Head of caudate nucleus (tissue), 42 donors: ENCODE measurements at regions not wholly inside any gene's neighbourhood (a gene's known extent, or its start where the extent isn't known, plus 50 kb on each side); places are given as distances from the start of the nearest gene placed in this dataset.
A peak's percentile ranks its signal among the peaks of the same experiment; 100 is the strongest.
"Not testable (repeated sequence)": the region's sequence is repeated elsewhere in the genome, so short reads cannot be mapped to it uniquely, and the experiment has no call there.

Experiments used
- DNase-seq, 42 donors: peaks; one replicate each; pipeline versions ENCODE4 v3.0.0 to v3.0.0-alpha.2; 2020 to 2021; ENCODE audit warnings: mixed read lengths in 7 of 42
- intact Hi-C: fragments of 100-400 bp; cut with DNase I; formaldehyde crosslinking; loops from one replicate; pipeline ENCODE4 v1.15.0; 2022

DNA sequence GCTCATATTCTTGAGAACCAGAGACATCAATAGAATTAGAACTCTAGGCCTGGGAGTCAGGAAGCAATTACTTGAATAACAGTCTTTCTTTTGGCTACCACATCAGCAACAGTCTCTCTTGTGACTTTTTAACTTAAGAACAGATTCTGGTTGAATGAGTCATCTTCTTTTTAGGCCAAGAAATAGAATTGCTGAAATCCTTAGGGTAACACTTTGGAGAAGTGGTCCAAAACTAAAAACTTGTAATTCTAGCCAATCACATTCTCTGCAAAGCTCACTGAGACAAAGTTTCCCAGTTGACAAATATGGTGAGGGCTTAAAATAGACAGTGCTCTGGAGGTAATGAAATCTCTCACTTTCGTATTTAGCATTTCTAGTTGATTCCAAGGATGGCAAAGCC, 238.0 kb downstream of the SHOX2 start:
- DNase-seq = no peak
- intact Hi-C loops = no loop called here

DNA sequence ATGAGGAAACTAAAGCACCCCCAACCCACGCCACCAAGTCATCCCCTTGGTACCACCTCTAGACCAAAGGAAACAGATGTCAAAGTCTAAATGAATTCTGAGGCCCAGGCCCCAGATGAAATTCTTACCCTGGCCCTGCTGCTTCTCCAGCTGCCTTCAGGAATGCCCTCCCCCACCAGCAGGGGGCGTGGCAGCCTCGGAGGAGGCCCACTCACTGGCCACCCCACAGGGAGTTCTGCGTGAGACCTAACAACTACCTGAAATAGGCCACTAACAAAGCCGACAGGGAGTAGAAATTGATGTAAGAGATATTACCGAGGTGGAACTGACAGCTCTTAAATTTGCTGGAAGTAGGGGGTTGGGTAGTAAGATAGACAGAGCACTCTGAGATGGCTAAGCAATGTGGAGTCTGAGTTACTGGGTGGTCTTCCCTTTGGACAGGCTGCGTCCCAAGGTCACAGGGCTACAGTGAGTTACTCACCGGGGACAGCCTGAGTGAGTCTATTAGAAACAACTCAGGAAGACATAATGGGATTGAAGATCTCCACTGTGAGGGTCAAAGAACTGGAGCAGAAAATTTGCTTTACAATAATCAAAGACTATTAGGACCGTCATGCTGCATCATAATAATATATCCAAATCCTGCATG, 240.7 kb downstream of the SHOX2 start:
- intact Hi-C loops = no loop called here
- DNase-seq = peak in 4 of 42 donors; percentile 2 to 34 (median 24)

DNA sequence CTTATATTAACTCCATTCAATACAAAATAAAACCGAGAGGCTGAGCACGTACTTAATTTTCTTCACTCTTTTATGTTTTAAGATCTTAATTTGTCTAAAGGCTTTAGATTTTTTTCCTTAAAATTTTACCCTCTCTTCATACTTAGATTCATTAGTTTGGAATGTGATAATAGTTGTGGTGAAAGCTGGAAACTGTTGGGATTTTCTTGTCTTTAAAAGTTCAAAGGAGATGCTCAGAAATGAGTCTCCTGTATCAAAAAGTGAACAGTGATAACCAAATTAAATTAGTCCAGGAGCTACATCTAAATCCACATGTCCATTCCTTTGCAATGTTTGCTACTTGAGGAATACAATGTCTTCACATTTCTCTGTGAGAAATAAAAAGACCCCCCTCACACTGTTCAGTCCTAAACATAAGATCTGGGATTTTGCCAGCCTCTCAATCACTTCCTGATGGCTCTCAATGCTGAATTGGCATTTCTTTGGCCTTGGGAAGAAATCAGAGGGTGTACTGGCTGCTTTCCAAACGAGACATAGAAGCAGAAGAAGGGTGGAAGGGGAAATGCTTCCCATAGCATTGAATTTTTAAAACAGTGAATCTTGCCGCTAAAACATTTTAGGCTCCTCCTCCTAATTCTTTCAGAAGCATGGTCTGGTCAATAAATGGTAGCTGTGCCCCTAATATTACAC, 245.0 kb downstream of the SHOX2 start:
- intact Hi-C loops = no loop called here
- no peak for DNase-seq

DNA sequence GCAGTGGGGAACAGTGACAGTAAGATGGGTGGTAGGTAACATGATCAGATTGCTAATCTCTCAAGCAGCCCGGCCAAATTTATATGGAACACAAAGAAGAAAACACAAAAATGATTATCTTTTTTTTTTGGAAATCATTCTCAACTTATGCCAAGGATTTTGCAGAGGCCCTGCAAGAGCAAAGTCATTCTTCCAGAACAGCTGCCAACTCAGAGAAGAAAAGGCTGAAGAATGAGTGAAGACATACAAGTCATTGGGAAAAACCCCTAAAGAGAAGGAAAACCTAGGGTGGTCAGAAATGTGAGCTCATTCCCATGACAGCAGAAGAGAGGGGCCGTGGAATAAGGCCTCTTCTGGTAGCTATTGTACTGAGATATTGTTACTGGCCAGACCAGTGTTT, 246.7 kb downstream of the SHOX2 start:
- DNase-seq = no peak
- intact Hi-C loops = no loop called here

GRCh38 chr3:157858821-157859220, 247.4 kb downstream of the SHOX2 start:
- no peak for DNase-seq
- intact Hi-C loops = no loop called here

DNA sequence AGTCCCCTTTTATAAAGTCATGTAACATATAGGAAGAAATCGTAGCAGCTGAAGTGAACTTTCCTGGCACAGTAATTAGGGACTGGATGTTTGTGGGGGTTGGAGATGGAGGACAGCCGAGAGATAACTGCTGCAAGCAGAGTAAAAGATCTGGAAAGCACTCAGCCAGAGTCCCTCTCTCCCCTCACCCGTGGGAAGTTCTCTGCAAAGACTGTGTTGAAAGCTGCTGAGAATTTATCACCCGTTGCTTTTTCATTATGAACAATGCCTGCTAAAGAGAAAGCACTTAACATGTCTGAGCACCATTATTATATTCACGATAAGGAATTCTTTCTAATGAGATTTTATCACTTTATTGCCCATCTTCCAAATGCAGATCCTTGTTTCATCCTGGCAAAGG, 248.8 kb downstream of the SHOX2 start:
- intact Hi-C loops = no loop called here
- DNase-seq = no peak

DNA sequence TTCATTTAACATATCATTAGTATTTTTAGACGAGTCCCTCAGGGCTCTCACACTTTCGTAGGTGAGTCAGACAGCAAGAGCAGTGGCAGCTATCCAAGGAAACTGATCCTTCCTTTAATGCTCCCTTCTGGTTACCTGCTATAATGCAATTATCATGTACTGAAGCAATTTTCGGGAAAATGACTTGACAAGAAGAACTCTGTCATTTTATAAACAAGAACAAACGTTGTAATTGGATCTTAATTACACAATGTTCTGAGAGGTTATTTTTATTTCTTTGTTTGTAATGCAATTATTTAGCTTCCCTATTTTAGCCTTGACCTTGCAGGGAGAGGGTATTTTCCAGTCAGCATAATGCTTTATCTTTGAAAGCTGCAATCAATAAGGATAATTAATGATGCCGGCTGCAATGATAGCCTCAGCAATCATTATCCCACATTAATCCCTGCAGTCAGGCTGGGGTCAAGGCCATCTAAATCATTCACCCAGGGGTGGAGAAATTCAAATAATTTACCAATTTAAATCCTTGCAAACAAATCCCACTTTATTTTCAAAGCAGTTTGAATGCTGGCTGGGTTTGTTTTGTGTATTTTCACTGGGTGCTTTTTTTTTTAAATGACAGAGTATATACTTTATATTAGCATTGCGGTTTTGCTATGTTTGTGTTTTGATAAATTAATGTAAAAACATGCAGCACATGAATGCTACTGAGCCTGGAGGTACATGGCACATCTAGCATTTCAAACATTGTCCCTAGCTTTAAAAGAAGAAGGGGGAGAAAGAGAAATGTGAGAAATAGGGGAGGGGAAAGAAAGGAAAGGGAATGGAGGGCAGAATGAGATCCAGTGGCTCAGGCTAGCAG, 249.9 kb downstream of the SHOX2 start:
- DNase-seq = no peak
- intact Hi-C loops = no loop called here

- DNase-seq, intact Hi-C loops: not testable (repeated sequence)
These were observed 260.4 kb downstream of the SHOX2 start for GRCh38 chr3:157845839-157846238.

- DNase-seq = no peak
- intact Hi-C loops = no loop called here
These were observed 261.2 kb downstream of the SHOX2 start for GRCh38 chr3:157844800-157845565.

DNA sequence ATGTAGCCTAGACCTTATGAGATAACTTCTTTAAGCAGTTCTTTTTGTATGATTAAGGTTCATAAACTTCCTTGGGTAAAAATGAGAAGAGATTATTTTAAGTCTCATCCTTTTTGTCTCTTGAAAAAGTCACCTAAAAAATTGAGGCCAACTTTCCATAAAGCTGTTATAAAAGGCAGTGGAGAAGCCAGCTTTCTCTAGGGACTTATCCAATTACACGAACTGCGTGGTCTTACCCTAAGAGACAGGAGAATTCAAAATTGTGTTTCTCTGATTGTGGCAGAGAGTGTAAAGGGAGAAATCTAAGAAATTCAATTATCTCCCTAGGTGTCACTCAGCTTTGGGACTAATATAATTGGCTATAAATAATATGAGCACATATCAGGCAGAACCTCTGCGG, 262.0 kb downstream of the SHOX2 start:
- intact Hi-C loops = no loop called here
- DNase-seq = no peak

DNA sequence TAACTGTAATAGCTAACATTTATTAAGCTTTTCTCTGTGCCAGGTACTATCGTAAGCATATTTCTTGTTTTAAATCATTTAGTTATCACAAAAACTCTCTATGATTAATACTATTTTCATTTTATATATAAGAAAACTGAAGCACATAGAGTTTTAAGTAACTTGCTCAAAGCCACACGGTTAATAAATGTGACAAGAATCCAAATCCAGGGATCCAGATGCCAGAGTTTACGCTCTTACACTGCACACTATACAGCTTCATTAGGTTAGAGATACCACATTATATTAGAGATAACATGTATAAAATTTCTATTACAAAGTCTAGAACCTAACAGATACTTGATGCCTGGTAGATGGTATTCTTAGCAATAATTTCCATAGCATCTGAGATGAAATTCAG, 265.2 kb downstream of the SHOX2 start:
- intact Hi-C loops = no loop called here
- no peak for DNase-seq

DNA sequence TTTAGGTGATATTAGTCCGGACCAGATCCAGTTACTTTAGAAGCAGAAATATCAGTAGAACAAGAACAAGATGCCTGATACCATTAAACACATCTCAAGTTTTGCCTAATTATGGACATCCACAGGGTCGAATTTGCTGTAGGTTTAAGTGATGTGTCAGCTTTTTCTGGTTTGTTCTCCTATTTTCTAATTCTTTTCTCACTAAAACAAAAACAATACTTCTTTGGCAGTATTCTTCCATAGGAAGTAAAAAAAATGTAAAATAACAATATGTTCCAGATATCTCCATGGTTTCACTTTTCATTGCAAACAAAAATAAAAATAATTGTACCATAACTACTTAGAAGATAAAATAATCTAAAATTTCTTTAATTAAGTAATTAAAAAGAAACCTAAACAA, 265.7 kb downstream of the SHOX2 start:
- intact Hi-C loops = no loop called here
- no peak for DNase-seq

- intact Hi-C loops = no loop called here
- DNase-seq = no peak
These were observed 267.8 kb downstream of the SHOX2 start for GRCh38 chr3:157838457-157838856.

- DNase-seq = no peak
- intact Hi-C loops = no loop called here
These were observed 268.9 kb downstream of the SHOX2 start for GRCh38 chr3:157837336-157837735.

GRCh38 chr3:157836022-157836421, 270.2 kb downstream of the SHOX2 start:
- no peak for DNase-seq
- intact Hi-C loops = no loop called here

DNA sequence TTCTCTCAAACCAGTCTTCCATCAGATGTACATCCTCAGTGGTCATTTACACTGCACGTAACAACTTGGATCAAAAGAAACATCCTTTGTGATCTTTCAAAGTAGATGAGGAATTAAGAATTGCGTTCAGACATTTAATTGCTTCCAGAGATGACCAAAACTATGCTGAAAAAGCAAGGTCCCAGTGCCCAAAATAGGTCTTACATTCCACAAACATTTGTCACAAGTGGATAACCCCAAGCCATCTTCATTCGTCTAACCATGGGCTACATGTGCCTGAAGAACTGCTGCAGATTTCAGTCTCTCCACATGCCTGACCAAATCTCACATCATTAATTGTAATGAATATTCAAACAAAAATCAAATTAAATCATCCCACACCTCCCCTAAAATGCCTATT, 273.6 kb downstream of the SHOX2 start:
- intact Hi-C loops = no loop called here
- DNase-seq = no peak

- intact Hi-C loops = no loop called here
- no peak for DNase-seq
These were observed 275.5 kb downstream of the SHOX2 start for GRCh38 chr3:157830556-157831236.

GRCh38 chr3:157829786-157830185, 276.4 kb downstream of the SHOX2 start:
- intact Hi-C loops = no loop called here

GRCh38 chr3:157824281-157824680, 281.9 kb downstream of the SHOX2 start:
- DNase-seq = no peak
- intact Hi-C loops = no loop called here

More at GRCh38 chr3:157829786-157830185, 276.4 kb downstream of the SHOX2 start:
- no peak for DNase-seq
